GM10266 (cell line): ENCODE measurements at regions not wholly inside any gene's neighbourhood (a gene's known extent, or its start where the extent isn't known, plus 50 kb on each side); places are given as distances from the start of the nearest gene placed in this dataset.

Experiments used
- DNase-seq: peaks from one replicate; pipeline ENCODE4 v3.0.0; 2012; ENCODE audit errors: extremely low spot score
- CTCF ChIP-seq: IDR thresholded peaks from 2 replicates; pipeline ENCODE4 v1.5.1; 2012; ENCODE audit warnings: mild to moderate bottlenecking, low read depth; ENCODE audit not compliant: control insufficient read depth, insufficient read depth; ENCODE audit errors: missing control alignments

- DNase-seq = no peak
- TF ChIP-seq CTCF = no peak
Measured at GRCh38 chr6:159390381-159390780, 221.2 kb downstream of the FNDC1 start.

- no peak for TF ChIP-seq CTCF
- DNase-seq = no peak
Measured at GRCh38 chr6:159389695-159390094, 220.5 kb downstream of the FNDC1 start.

GRCh38 chr6:159380114-159380513 is 210.9 kb downstream of the FNDC1 start:
- TF ChIP-seq CTCF = no peak

DNA sequence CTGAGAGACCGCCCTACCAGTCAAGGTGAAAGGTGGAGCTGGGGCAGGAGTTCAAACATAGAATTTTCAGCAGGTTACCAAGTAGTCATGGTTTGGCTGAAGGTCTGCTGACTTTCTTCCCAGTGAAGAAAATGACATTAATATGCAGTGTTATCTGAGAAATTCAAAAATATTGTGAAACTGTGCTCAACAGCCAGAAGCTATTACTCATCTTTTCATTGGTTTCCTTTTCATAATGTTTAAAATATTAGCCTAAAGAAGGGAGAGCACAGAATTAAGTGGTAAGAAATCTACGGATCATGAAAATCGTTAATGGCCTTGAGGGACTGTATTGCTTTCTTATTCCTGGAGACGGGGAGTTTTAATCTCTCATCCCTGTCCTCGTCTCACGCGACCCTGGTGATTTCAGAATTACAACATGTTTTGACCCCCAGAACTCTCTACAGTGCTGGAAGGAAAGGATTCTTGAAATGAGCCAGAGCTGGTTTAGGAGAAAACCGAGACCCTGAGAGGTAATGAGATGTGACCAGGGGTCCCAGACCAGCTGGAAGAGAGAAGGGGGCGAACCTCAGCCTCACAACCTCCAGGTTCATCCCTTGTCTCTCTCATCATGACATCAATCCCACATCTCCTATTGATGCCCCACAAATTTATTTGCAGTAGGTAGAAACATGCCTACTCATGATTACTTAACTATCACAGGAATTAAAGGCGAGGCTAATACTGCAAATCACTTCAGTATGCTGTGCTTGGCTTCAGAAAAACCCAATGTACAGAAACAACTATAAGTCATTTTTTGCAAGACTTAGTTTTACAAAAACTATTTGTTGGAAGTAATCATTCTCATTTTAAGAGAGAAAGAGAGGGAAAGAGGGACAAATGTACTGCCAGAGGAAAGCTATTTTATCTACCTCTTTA is 209.5 kb downstream of the FNDC1 start:
- no peak for DNase-seq
- TF ChIP-seq CTCF = no peak

More at GRCh38 chr6:159380114-159380513, 210.9 kb downstream of the FNDC1 start:
- no peak for DNase-seq

DNA sequence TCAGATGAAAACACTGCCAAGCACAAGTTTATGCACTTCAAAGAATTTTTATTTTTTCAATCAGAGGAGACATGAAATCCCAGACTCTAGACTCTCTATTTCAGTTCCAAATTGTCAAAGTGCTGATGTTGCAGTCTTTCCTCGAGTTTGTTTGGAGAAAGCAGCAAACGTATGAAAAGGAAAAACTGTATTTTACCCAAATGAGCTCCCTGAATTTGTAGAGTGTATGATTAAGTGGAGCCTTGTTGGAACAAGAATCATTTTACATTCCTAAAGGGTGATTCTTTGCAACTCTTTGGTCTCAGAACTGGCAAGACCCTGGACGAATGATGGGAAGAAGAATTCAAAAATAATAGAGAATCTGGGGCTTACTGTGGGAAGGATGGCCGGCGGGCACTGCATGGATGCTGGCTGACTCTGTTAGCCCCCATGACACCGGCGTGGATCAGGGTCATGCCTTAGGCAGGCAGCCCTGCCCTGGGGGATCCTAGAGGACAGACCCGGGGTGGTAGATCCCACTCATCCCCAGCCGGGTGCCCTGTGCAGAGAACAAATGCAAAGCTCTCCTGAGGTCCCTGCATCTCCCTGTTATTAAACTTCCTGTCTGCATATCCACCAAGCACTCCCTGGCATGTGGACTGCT is 207.4 kb downstream of the FNDC1 start:
- no peak for TF ChIP-seq CTCF
- DNase-seq = no peak

DNA sequence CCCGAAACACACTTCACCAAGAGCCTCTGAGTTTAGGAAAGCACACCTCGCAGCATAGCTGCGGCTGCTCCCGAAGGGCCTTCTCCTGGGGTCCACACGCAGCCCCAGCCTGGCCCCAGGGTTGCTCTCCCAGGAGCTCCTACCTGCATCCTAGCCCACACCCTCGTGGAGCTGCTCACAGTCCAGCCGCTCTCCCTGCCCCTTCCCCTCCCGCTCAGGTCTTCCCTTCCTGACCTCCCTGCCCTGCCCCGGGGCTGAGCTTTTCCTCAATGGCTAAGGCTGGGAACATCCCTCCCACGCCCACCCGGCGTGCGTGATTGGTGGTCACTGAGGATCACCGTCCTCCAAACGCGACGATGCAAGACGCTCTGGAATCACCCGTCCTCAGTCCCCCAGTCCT is 205.8 kb downstream of the FNDC1 start:
- DNase-seq = no peak
- TF ChIP-seq CTCF = no peak

DNA sequence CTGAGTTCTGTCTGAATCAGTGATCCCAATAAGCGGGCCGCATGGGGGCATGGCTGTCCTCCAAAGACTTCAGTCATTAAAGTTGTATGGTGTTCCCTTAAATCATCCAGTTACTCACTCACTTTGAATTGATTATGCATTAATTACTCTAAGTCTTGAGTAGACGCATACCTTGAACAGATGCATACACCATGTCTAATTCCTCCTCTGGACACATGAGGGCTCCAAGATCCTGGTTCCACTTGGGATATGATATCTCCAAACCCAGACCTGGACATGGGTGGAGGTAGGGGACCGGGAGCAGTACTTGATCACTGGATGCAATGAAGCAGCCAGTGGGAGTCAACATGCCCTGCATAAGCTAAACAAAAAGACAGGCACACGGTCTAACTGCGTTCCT is 204.5 kb downstream of the FNDC1 start:
- TF ChIP-seq CTCF = no peak
- DNase-seq = no peak
